HEK293 (cell line): ENCODE measurements at regions not wholly inside any gene's neighbourhood (a gene's known extent, or its start where the extent isn't known, plus 50 kb on each side); places are given as distances from the start of the nearest gene placed in this dataset.

Experiments
- CTCF ChIA-PET: fragments of 350-600 bp; formaldehyde crosslinking; extraction: SDS; loops from one replicate; lab custom pipeline; 2021; ENCODE audit warnings: antibody characterized with exemption; lab: Yijun Ruan, JAX
- POLR2A ChIA-PET: fragments of 300-600 bp; formaldehyde crosslinking; extraction: SDS; loops from one replicate; lab custom pipeline; 2020; ENCODE audit warnings: antibody characterized with exemption, inconsistent platforms; lab: Yijun Ruan, JAX
- H3K27ac ChIP-seq: fragments of 200-500 bp; sonication (Bioruptor generic); 2 replicates; pipeline ENCODE4 v1.5.1; 2014; ENCODE audit warnings: low read depth, low read length, control low read depth, inconsistent platforms; ENCODE audit errors: extremely low read depth
- H3K36me3 ChIP-seq, 2 experiments: fragments of 200-500 bp in 1 of 2; sonication (Bioruptor generic) in 1 of 2; 1 replicate in 1 of 2; 2 replicates in 1 of 2; pipeline ENCODE4 v1.5.1; 2014 to 2017; ENCODE audit warnings: inconsistent platforms in 2 of 2, low read length in 2 of 2; ENCODE audit not compliant: control insufficient read depth in 2 of 2, insufficient read depth in 1 of 2
- H3K4me1 ChIP-seq: fragments of 200-500 bp; sonication (Bioruptor generic); 2 replicates; pipeline ENCODE4 v1.5.1; 2014; ENCODE audit warnings: mild to moderate bottlenecking, low read length, inconsistent platforms; ENCODE audit not compliant: control insufficient read depth, insufficient read depth
- H3K4me3 ChIP-seq: 2 replicates; pipeline ENCODE4 v1.5.1; 2011; ENCODE audit warnings: low read depth, mild to moderate bottlenecking, control low read depth, low read length, moderate library complexity
- H3K9me3 ChIP-seq: fragments of 200-500 bp; sonication (Bioruptor generic); 2 replicates; pipeline ENCODE4 v1.5.1; 2014; ENCODE audit warnings: low read depth, low read length, inconsistent platforms; ENCODE audit not compliant: control insufficient read depth, insufficient read depth
- EGR2 ChIP-seq: fragments of 450-650 bp; formaldehyde crosslinking; IDR thresholded peaks from 2 replicates; pipeline ENCODE4 v1.5.1; 2016; ENCODE audit warnings: low read depth, missing biosample characterization, missing genetic modification characterization
- GLI2 ChIP-seq: fragments of 450-650 bp; formaldehyde crosslinking; IDR thresholded peaks from 2 replicates; pipeline ENCODE4; 2017; ENCODE audit warnings: missing biosample characterization, missing genetic modification characterization, low read depth, borderline replicate concordance
- GLI4 ChIP-seq: fragments of 450-650 bp; formaldehyde crosslinking; IDR thresholded peaks from 2 replicates; pipeline ENCODE4 v1.5.1; 2016; ENCODE audit warnings: missing biosample characterization, missing genetic modification characterization
- GLIS2 ChIP-seq: fragments of 450-650 bp; formaldehyde crosslinking; IDR thresholded peaks from 2 replicates; pipeline ENCODE4 v1.5.1; 2016; ENCODE audit warnings: missing biosample characterization, missing genetic modification characterization
- HOXA7 ChIP-seq: sonication (generic); formaldehyde crosslinking; IDR thresholded peaks from 2 replicates; pipeline ENCODE4 v1.8.1; 2022; ENCODE audit warnings: missing genetic modification reagents, borderline replicate concordance
- HOXD13 ChIP-seq: sonication (generic); formaldehyde crosslinking; IDR thresholded peaks from 2 replicates; pipeline ENCODE4 v1.8.0; 2022; ENCODE audit warnings: missing genetic modification reagents, borderline replicate concordance
- OSR2 ChIP-seq: fragments of 450-650 bp; formaldehyde crosslinking; IDR thresholded peaks from 2 replicates; pipeline ENCODE4 v1.5.1; 2016; ENCODE audit warnings: missing biosample characterization, missing genetic modification characterization
- PRDM6 ChIP-seq: fragments of 450-650 bp; formaldehyde crosslinking; IDR thresholded peaks from 2 replicates; pipeline ENCODE4 v1.5.1; 2017; ENCODE audit warnings: missing biosample characterization, missing genetic modification characterization
- ZBTB1 ChIP-seq: fragments of 450-650 bp; formaldehyde crosslinking; IDR thresholded peaks from 2 replicates; pipeline ENCODE4 v1.5.1; 2016; ENCODE audit warnings: missing biosample characterization, missing genetic modification characterization
- ZBTB20 ChIP-seq: fragments of 450-650 bp; formaldehyde crosslinking; IDR thresholded peaks from 2 replicates; pipeline ENCODE4 v1.5.1; 2016; ENCODE audit warnings: missing biosample characterization, missing genetic modification characterization
- ZBTB7A ChIP-seq: fragments of 450-650 bp; formaldehyde crosslinking; IDR thresholded peaks from 2 replicates; pipeline ENCODE4 v1.5.1; 2016; ENCODE audit warnings: low read depth, missing biosample characterization, missing genetic modification characterization
- ZIC2 ChIP-seq: fragments of 450-650 bp; formaldehyde crosslinking; IDR thresholded peaks from 2 replicates; pipeline ENCODE4 v1.5.1; 2016; ENCODE audit warnings: missing biosample characterization, missing genetic modification characterization
- ZNF2 ChIP-seq: fragments of 450-650 bp; formaldehyde crosslinking; IDR thresholded peaks from 2 replicates; pipeline ENCODE4 v1.5.1; 2016; ENCODE audit warnings: missing biosample characterization, missing genetic modification characterization
- ZNF266 ChIP-seq: fragments of 450-650 bp; formaldehyde crosslinking; IDR thresholded peaks from 2 replicates; pipeline ENCODE4 v1.5.1; 2016; ENCODE audit warnings: missing biosample characterization, missing genetic modification characterization, low read depth
- ZNF280C ChIP-seq: fragments of 450-650 bp; formaldehyde crosslinking; IDR thresholded peaks from 2 replicates; pipeline ENCODE4 v1.5.1; 2016; ENCODE audit warnings: missing biosample characterization, missing genetic modification characterization
- ZNF341 ChIP-seq: fragments of 450-650 bp; formaldehyde crosslinking; IDR thresholded peaks from 2 replicates; pipeline ENCODE4; 2016; ENCODE audit warnings: low read depth, missing biosample characterization, missing genetic modification characterization
- ZNF398 ChIP-seq: fragments of 450-650 bp; formaldehyde crosslinking; IDR thresholded peaks from 2 replicates; pipeline ENCODE4 v1.5.1; 2017; ENCODE audit warnings: missing biosample characterization, missing genetic modification characterization
- ZNF404 ChIP-seq: fragments of 450-650 bp; formaldehyde crosslinking; IDR thresholded peaks from 2 replicates; pipeline ENCODE4 v1.5.1; 2017; ENCODE audit warnings: missing biosample characterization, missing genetic modification characterization
- ZNF488 ChIP-seq: fragments of 450-650 bp; formaldehyde crosslinking; IDR thresholded peaks from 2 replicates; pipeline ENCODE4 v1.5.1; 2016; ENCODE audit warnings: missing biosample characterization, missing genetic modification characterization
- ZNF514 ChIP-seq: fragments of 450-650 bp; formaldehyde crosslinking; IDR thresholded peaks from 2 replicates; pipeline ENCODE4 v1.5.1; 2016; ENCODE audit warnings: missing biosample characterization, missing genetic modification characterization
- ZNF544 ChIP-seq: fragments of 450-650 bp; formaldehyde crosslinking; IDR thresholded peaks from 2 replicates; pipeline ENCODE4 v1.5.0; 2017; ENCODE audit warnings: missing biosample characterization, missing genetic modification characterization
- ZNF610 ChIP-seq: fragments of 450-650 bp; formaldehyde crosslinking; IDR thresholded peaks from 2 replicates; pipeline ENCODE4 v1.5.1; 2016; ENCODE audit warnings: missing biosample characterization, missing genetic modification characterization, borderline replicate concordance
- ZNF624 ChIP-seq: fragments of 450-650 bp; formaldehyde crosslinking; IDR thresholded peaks from 2 replicates; pipeline ENCODE4 v1.5.1; 2017; ENCODE audit warnings: missing biosample characterization, missing genetic modification characterization
- ZNF660 ChIP-seq: fragments of 450-650 bp; IDR thresholded peaks from 2 replicates; pipeline ENCODE4 v1.5.1; 2018; ENCODE audit warnings: missing biosample characterization, mild to moderate bottlenecking, missing genetic modification characterization
- ZNF664 ChIP-seq: fragments of 450-650 bp; formaldehyde crosslinking; IDR thresholded peaks from 2 replicates; pipeline ENCODE4 v1.5.1; 2016; ENCODE audit warnings: missing biosample characterization, missing genetic modification characterization
- ZNF677 ChIP-seq: fragments of 450-650 bp; IDR thresholded peaks from 2 replicates; pipeline ENCODE4 v1.5.0; 2018; ENCODE audit warnings: missing biosample characterization, mild to moderate bottlenecking, missing genetic modification characterization, moderate library complexity
- ZNF701 ChIP-seq: fragments of 450-650 bp; formaldehyde crosslinking; IDR thresholded peaks from 2 replicates; pipeline ENCODE4 v1.5.1; 2016; ENCODE audit warnings: missing biosample characterization, missing genetic modification characterization
- ZNF707 ChIP-seq: fragments of 450-650 bp; formaldehyde crosslinking; IDR thresholded peaks from 2 replicates; pipeline ENCODE4 v1.5.1; 2016; ENCODE audit warnings: missing biosample characterization, missing genetic modification characterization
- ZNF747 ChIP-seq: fragments of 450-650 bp; formaldehyde crosslinking; IDR thresholded peaks from 2 replicates; pipeline ENCODE4 v1.5.1; 2016; ENCODE audit warnings: missing biosample characterization, missing genetic modification characterization
- ZSCAN16 ChIP-seq: fragments of 450-650 bp; formaldehyde crosslinking; IDR thresholded peaks from 2 replicates; pipeline ENCODE4 v1.5.1; 2016; ENCODE audit warnings: missing biosample characterization, missing genetic modification characterization

GRCh38 chr4:160224049-160224448 is 1121.2 kb downstream of the RAPGEF2 start:
- CTCF ChIA-PET, result no interaction called here
- Histone ChIP-seq H3K36me3 (no peaks in the 10 kb centered on the region), H3K4me1 (no peaks in the 10 kb centered on the region)
- no peak for TF ChIP-seq ZNF2 (tag by site-specific recombination)
- no peak for TF ChIP-seq GLIS2
- no peak for TF ChIP-seq HOXA7
- no peak for TF ChIP-seq ZNF677 (tag by site-specific recombination)
- TF ChIP-seq ZNF707 (tag by site-specific recombination), result no peak
- no peak for TF ChIP-seq ZNF398 (tag by site-specific recombination)
- no peak for TF ChIP-seq HOXD13 (CRISPR knock-in tag)
- no peak for TF ChIP-seq ZNF664 (tag by site-specific recombination)
- no peak for TF ChIP-seq ZNF624 (tag by site-specific recombination)
- TF ChIP-seq ZIC2 (tag by site-specific recombination), result no peak
- TF ChIP-seq, all 188 proteins: peak for 0
- H3K9me3 ChIP-seq, result no peaks in the 10 kb centered on the region
- H3K4me3 ChIP-seq, result no peak overlapping the region
- POLR2A ChIA-PET, result no interaction called here
- no peak overlapping the region for H3K27ac ChIP-seq

GRCh38 chr4:160233141-160233540 is 1130.3 kb downstream of the RAPGEF2 start:
- ChIA-PET CTCF (no interaction called here), POLR2A (no interaction called here)
- no peak for TF ChIP-seq ZBTB1 (tag by site-specific recombination)
- TF ChIP-seq ZNF280C (tag by site-specific recombination), result no peak
- no peak for TF ChIP-seq ZNF404 (tag by site-specific recombination)
- no peak for TF ChIP-seq ZNF660 (tag by site-specific recombination)
- TF ChIP-seq ZNF488, result no peak
- TF ChIP-seq OSR2, result no peak
- TF ChIP-seq ZNF266 (tag by site-specific recombination), result no peak
- TF ChIP-seq ZSCAN16 (tag by site-specific recombination), result no peak
- TF ChIP-seq EGR2 (tag by site-specific recombination), result no peak
- no peak for TF ChIP-seq ZBTB7A (tag by site-specific recombination)
- H3K4me1 ChIP-seq, result no peaks in the 10 kb centered on the region
- H3K9me3 ChIP-seq, result no peaks in the 10 kb centered on the region
- no peak overlapping the region for H3K4me3 ChIP-seq
- no peak overlapping the region for H3K27ac ChIP-seq
- H3K36me3 ChIP-seq, result no peaks in the 10 kb centered on the region

GRCh38 chr4:160235285-160235684 is 1132.4 kb downstream of the RAPGEF2 start:
- H3K4me1 ChIP-seq, result no peaks in the 10 kb centered on the region
- no peak overlapping the region for H3K4me3 ChIP-seq
- POLR2A ChIA-PET, result no interaction called here
- CTCF ChIA-PET, result interaction anchor here (0.7 kb wide), 1 partner anchor 38 kb away, joined by 6 read pairs; no protein-coding TSS in a partner anchor
- H3K36me3 ChIP-seq, result no peaks in the 10 kb centered on the region
- H3K9me3 ChIP-seq, result no peaks in the 10 kb centered on the region
- no peak overlapping the region for H3K27ac ChIP-seq
- TF ChIP-seq ZNF701, result no peak
- TF ChIP-seq ZNF341 (tag by site-specific recombination), result no peak
- TF ChIP-seq ZNF544 (tag by site-specific recombination), result no peak
- no peak for TF ChIP-seq GLI4 (tag by site-specific recombination)
- TF ChIP-seq ZNF514, result no peak
- no peak for TF ChIP-seq GLI2 (tag by site-specific recombination)
- TF ChIP-seq ZNF610 (tag by site-specific recombination), result no peak
- no peak for TF ChIP-seq ZBTB1 (tag by site-specific recombination)
- no peak for TF ChIP-seq ZNF747 (tag by site-specific recombination)
- no peak for TF ChIP-seq PRDM6 (tag by site-specific recombination)
- no peak for TF ChIP-seq ZBTB20 (tag by site-specific recombination)
